HFF-Myc (cell line): ENCODE measurements at regions not wholly inside any gene's neighbourhood (a gene's known extent, or its start where the extent isn't known, plus 50 kb on each side); places are given as distances from the start of the nearest gene placed in this dataset.
"Not testable (repeated sequence)": the region's sequence is repeated elsewhere in the genome, so short reads cannot be mapped to it uniquely, and the experiment has no call there.

Source experiments
- DNase-seq: peaks from one replicate; pipeline ENCODE4 v3.0.0-alpha.2; 2011; ENCODE audit warnings: low read depth; ENCODE audit errors: extremely low read depth
- H3K4me3 ChIP-seq: replicated peaks from 2 replicates; pipeline ENCODE4 v1.5.1; 2011; ENCODE audit warnings: low read depth, mild to moderate bottlenecking, control low read depth, low read length
- TF ChIP-seq, protein P1 (sequence below): IDR thresholded peaks from 2 replicates; pipeline ENCODE4 v1.5.1; 2012; ENCODE audit warnings: mild to moderate bottlenecking, low read depth, low read length, control low read depth; ENCODE audit errors: missing control alignments

DNA sequence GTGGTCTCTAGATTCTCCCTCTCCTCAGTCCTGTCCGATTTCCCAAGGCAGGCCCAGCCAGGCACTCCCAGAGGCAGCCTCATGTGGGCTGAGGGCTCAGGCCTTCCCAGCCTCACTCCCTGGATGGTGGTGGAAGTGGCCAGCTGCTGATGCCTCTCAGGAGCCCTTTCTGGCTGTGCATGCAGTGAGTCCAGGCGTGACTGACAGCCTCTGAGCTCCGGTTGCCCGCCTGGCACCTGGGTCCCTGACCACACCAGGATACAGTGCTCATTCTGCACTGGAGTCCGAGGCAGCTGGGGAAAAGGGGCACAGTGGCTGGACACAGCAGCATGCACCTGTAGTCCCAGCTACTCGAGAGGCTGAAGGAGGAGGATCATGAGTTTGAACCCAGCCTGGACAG lies 132.6 kb downstream of the CUL2 start:
- TF ChIP-seq, protein P1, sequence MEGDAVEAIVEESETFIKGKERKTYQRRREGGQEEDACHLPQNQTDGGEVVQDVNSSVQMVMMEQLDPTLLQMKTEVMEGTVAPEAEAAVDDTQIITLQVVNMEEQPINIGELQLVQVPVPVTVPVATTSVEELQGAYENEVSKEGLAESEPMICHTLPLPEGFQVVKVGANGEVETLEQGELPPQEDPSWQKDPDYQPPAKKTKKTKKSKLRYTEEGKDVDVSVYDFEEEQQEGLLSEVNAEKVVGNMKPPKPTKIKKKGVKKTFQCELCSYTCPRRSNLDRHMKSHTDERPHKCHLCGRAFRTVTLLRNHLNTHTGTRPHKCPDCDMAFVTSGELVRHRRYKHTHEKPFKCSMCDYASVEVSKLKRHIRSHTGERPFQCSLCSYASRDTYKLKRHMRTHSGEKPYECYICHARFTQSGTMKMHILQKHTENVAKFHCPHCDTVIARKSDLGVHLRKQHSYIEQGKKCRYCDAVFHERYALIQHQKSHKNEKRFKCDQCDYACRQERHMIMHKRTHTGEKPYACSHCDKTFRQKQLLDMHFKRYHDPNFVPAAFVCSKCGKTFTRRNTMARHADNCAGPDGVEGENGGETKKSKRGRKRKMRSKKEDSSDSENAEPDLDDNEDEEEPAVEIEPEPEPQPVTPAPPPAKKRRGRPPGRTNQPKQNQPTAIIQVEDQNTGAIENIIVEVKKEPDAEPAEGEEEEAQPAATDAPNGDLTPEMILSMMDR, result no peak
- H3K4me3 ChIP-seq, result no peak overlapping the region
- no peak for DNase-seq

DNA sequence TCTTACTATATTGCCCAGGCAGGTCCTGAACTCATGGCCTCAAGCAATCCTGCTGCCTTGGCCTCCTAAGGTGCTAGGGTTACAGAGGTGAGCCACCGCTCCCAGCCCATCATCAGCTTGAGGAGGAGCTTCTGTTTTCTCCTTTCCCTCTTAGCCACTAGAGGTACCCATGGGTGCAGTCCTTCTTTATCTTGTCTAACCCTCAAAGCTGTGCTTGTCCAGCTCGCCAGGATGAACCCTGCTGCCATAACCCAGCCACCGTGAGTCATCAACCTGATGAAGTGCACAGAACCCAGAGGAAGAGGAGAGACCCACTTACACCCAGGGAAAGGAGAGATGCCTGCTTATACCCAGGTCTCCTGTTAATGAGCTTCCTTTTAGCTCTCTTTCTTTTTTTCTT lies 133.4 kb downstream of the CUL2 start:
- no peak overlapping the region for H3K4me3 ChIP-seq
- DNase-seq, result no peak
- TF ChIP-seq, protein P1, result no peak

DNA sequence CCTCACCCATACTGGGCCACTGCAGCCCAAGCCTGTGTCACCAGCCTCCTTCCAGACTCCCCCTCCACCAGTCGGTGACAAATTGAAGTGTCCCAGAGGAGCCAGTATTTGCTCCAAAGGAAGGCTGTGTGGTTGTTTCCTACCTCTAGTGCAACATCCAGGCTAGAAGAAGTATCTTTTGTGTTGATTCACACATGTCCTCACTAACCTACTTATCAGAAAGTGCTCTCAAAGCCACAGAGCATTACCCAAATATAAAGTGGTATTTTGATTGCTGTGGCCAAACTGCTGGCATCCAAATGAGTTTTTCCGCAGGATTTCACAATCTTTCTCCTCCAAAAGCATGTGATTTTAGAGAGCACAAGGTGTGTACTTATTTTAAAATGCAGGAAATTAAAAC lies 134.8 kb downstream of the CUL2 start:
- TF ChIP-seq, protein P1, result no peak
- no peak for DNase-seq
- no peak overlapping the region for H3K4me3 ChIP-seq

DNA sequence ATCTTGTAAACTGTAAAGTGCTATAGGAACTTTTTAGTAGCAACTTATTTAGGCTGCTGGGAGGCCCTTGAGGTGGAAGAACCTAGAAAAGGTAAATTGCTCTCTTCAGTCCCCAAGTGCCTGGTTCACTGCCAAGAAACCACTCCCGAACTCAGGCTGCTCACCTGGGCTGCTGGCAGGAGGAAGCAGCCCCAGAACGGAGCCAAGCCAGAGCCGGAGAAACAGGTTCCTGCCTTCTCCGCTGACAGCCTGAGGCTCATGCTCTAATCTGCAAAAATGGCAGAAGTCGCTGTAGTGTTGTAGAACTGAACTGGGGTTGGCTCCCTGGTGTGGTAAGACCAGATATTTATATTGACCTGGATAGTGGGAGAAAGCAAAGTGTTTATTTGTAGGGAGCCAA lies 136.0 kb downstream of the CUL2 start:
- no peak for DNase-seq
- TF ChIP-seq, protein P1, result no peak
- no peak overlapping the region for H3K4me3 ChIP-seq

DNA sequence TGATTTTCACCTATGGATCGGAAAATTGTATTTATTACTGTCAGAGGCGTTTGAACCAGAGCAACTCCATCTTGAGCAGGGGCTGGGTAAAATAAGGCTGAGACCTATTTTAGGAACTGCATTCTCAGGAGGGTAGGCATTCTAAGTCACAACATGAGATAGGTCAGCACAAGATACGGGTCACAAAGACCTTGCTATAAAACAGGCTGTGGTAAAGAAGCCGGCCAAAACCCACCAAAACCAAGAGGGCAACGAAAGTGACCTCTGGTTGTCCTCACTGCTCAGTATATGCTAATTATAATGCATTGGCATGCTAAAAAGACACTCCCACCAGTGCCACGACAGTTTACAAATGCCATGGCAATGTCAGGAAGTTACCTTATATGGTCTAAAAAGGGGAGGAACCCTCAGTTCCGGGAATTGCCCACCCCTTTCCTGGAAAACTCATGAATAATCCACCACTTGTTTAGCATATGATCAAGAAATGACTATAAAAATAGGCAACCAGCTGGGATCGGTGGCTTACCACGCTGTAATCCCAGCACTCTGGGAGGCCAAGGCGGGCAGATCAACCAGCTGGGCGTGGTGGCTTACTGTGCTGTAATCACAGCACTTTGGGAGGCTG lies 136.3 kb upstream of the PARD3 start:
- H3K4me3 ChIP-seq, DNase-seq: not testable (repeated sequence)

DNA sequence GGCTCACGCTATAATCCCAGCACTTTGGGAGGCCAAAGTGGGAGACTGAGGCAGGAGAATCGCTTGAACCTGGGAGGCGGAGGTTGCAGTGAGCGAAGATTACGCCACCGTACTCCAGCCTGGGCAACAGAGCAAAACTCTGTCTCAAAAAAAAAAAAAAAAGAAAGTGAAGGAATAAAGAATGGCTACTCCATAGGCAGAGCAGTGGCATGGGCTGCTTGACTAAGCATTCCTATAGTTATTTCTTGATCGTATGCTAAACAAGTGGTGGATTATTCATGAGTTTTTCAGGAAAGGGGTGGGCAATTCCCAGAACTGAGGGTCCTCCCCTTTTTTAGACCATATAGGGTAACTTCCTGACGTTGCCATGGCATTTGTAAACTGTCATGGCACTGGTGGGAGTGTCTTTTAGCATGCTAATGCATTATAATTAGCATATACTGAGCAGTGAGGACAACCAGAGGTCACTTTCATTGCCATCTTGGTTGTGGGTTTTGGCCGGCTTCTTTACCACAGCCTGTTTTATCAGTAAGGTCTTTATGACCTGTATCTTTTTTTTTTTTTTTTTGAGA lies 130.9 kb upstream of the PARD3 start:
- H3K4me3 ChIP-seq, result not testable (repeated sequence)

DNA sequence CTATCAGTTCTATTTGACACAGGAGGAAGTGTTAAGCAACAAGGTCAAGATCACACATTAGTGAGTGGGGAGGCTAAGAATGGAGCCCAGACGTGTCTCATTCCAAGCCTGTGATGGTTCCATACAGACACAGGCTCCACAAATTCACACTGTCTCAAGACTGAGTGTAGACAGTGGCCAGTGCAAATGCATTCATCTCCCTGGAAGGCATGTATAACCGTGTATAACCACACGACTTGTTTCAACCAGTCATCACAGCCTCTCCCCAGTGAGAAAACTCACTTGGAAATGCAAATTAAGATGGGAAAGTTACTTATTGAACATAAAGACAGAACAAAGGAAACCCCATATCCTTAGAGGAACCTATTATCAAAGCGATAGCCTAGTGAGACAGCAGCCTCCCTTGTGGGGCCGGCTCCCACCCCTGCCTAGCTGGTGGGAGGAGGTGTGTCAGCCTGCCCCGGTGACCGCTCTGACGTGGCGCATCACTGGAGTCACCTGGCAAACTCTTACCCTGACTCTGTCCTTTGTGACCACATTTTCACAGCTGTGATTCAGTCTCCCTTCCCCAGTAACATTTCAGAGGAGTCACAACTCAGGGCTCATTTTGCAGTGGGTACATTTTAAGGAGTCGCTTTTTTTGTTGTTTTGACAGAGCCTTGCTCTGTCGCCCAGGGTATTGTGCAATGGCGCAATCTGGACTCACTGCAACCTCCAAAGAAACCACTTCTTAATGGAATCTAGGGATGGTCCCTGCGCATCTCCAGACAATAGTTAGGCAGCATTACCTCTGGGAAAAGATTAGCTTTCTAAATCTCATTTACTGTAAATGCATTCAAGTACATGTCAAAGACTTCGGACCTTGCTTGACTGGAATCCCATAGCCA lies 126.6 kb upstream of the PARD3 start:
- DNase-seq, result no peak
- no peak overlapping the region for H3K4me3 ChIP-seq
- TF ChIP-seq, protein P1, result no peak

More for the DNA sequence above, 130.9 kb upstream of the PARD3 start:
- not testable (repeated sequence) for DNase-seq

DNA sequence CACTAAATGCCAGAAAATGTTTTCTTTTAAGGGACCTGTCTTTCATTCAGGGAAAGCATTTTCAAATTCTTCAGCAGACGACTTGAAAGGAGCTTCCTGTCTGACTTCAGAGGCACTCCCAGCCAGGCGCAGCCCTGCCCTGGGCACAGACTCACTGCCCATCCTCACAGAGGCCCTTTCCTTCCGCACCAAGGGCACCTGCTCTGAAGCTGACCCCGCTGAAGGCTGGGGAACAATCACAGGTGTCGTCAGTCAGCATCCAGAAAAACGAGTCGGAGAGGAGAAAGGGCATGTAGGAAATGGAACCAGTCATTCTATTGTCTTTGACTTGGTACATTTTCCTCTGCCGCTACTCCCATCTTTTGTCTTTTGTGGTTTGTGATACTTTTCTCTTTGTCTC lies 125.3 kb upstream of the PARD3 start:
- DNase-seq, result no peak
- H3K4me3 ChIP-seq, result no peak overlapping the region
- TF ChIP-seq, protein P1, result no peak
